GM12874 (cell line): ENCODE measurements at regions not wholly inside any gene's neighbourhood (a gene's known extent, or its start where the extent isn't known, plus 50 kb on each side); places are given as distances from the start of the nearest gene placed in this dataset.

Experiments
- CTCF ChIP-seq: IDR thresholded peaks from 2 replicates; pipeline ENCODE4 v1.5.1; 2011; ENCODE audit warnings: low read depth, mild to moderate bottlenecking, control low read depth, low read length, moderate library complexity; ENCODE audit not compliant: insufficient read depth

GRCh38 chr14:98962118-98962517 lies 309.9 kb downstream of the BCL11B start:
- TF ChIP-seq CTCF = no peak

- no peak for TF ChIP-seq CTCF
Observed at GRCh38 chr14:98963610-98964009, 308.4 kb downstream of the BCL11B start.

GRCh38 chr14:98964171-98964570 lies 307.8 kb downstream of the BCL11B start:
- no peak for TF ChIP-seq CTCF

- TF ChIP-seq CTCF = no peak
Observed at GRCh38 chr14:98965076-98965475, 306.9 kb downstream of the BCL11B start.

- no peak for TF ChIP-seq CTCF
Observed at GRCh38 chr14:98966016-98966415, 306.0 kb downstream of the BCL11B start.

- TF ChIP-seq CTCF = no peak
Observed at GRCh38 chr14:98966475-98967162, 305.4 kb downstream of the BCL11B start.

GRCh38 chr14:98974113-98974512 lies 297.9 kb downstream of the BCL11B start:
- TF ChIP-seq CTCF = no peak
